Naive thymus-derived CD8-positive, alpha-beta T cell (primary cell): ENCODE measurements at regions not wholly inside any gene's neighbourhood (a gene's known extent, or its start where the extent isn't known, plus 50 kb on each side); places are given as distances from the start of the nearest gene placed in this dataset.

ENCODE experiments used
- ATAC-seq, 2 donors: fragments of 150-1000 bp; cut with Tn5 transposase in 1 of 2; sonication (Bioruptor Pico), chemical (Tn5 transposase) in 1 of 2; 1 replicate in 1 of 2; 2 replicates in 1 of 2; pipeline ENCODE4 v1.10.0; 2021; ENCODE audit warnings: mild to moderate bottlenecking in 2 of 2, moderate library complexity in 2 of 2
- POLR2A ChIA-PET: fragments of 350-600 bp; sonication (Branson Sonifier 250); formaldehyde crosslinking; loops from one replicate; lab custom pipeline; 2021; ENCODE audit warnings: antibody characterized with exemption; lab: Charles Lee
- DNase-seq, 10 donors: peaks; one replicate each; pipeline versions ENCODE4 v3.0.0 to v3.0.0-alpha.2; 2020 to 2022
- H3K27ac Mint-ChIP-seq, 10 donors: one replicate each; pipeline ENCODE4 v1.8.0; 2020 to 2022; ENCODE audit warnings: mild to moderate bottlenecking in 10 of 10, mixed read lengths in 10 of 10, moderate library complexity in 4 of 10, inconsistent platforms in 1 of 10
- H3K27me3 Mint-ChIP-seq, 5 donors: one replicate each; pipeline ENCODE4 v1.8.0; 2021 to 2022; ENCODE audit warnings: mixed read lengths in 5 of 5
- H3K36me3 Mint-ChIP-seq, 3 donors: one replicate each; pipeline ENCODE4 v1.8.0; 2020 to 2022; ENCODE audit warnings: mixed read lengths in 3 of 3, mild to moderate bottlenecking in 2 of 3, inconsistent platforms in 1 of 3
- H3K4me1 Mint-ChIP-seq, 4 donors: one replicate each; pipeline ENCODE4 v1.8.0; 2021 to 2022; ENCODE audit warnings: mixed read lengths in 4 of 4
- H3K4me3 Mint-ChIP-seq, 10 donors: one replicate each; pipeline ENCODE4 v1.8.0; 2020 to 2022; ENCODE audit warnings: mild to moderate bottlenecking in 10 of 10, mixed read lengths in 10 of 10, moderate library complexity in 6 of 10, inconsistent platforms in 1 of 10
- H3K9me3 Mint-ChIP-seq, 9 donors: one replicate each; pipeline ENCODE4 v1.8.0; 2020 to 2022; ENCODE audit warnings: mixed read lengths in 9 of 9, mild to moderate bottlenecking in 3 of 9, inconsistent platforms in 1 of 9, moderate library complexity in 1 of 9

- no peak for DNase-seq
Observed at GRCh38 chr17:33832262-33832661, 422.8 kb upstream of the CCL2 start.

GRCh38 chr17:33837281-33837680 is 417.8 kb upstream of the CCL2 start:
- no peak overlapping the region for H3K4me3 Mint-ChIP-seq
- DNase-seq (no peak), ATAC-seq (no peak)
- no peaks in the 10 kb centered on the region for H3K36me3 Mint-ChIP-seq
- H3K9me3 Mint-ChIP-seq, result peaks cover 0 to 2% (median 0%) of the 10 kb centered on the region in 9 donors
- POLR2A ChIA-PET, result no interaction called here
- H3K4me1 Mint-ChIP-seq, result no peaks in the 10 kb centered on the region
- H3K27me3 Mint-ChIP-seq, result peaks cover 4 to 37% (median 22%) of the 10 kb centered on the region in 5 donors
- H3K27ac Mint-ChIP-seq, result no peak overlapping the region

More at GRCh38 chr17:33832262-33832661, 422.8 kb upstream of the CCL2 start:
- H3K4me3 Mint-ChIP-seq, result no peak overlapping the region
- H3K4me1 Mint-ChIP-seq, result no peaks in the 10 kb centered on the region
- H3K9me3 Mint-ChIP-seq, result peaks cover 0 to 5% (median 0%) of the 10 kb centered on the region in 9 donors
- ATAC-seq, result no peak
- POLR2A ChIA-PET, result no interaction called here
- peaks cover 8 to 19% (median 12%) of the 10 kb centered on the region in 5 donors for H3K27me3 Mint-ChIP-seq
- no peaks in the 10 kb centered on the region for H3K36me3 Mint-ChIP-seq
- H3K27ac Mint-ChIP-seq, result no peak overlapping the region

GRCh38 chr17:33838281-33838680 is 416.8 kb upstream of the CCL2 start:
- ATAC-seq (no peak), DNase-seq (no peak)
- H3K4me1 Mint-ChIP-seq, result no peaks in the 10 kb centered on the region
- no peak overlapping the region for H3K4me3 Mint-ChIP-seq
- H3K27ac Mint-ChIP-seq, result no peak overlapping the region
- POLR2A ChIA-PET, result no interaction called here
- H3K27me3 Mint-ChIP-seq, result peaks cover 6 to 45% (median 26%) of the 10 kb centered on the region in 5 donors
- H3K36me3 Mint-ChIP-seq, result no peaks in the 10 kb centered on the region
- peaks cover 0 to 2% (median 0%) of the 10 kb centered on the region in 9 donors for H3K9me3 Mint-ChIP-seq

GRCh38 chr17:33847900-33848299 is 407.2 kb upstream of the CCL2 start:
- Mint-ChIP-seq H3K4me1 (no peaks in the 10 kb centered on the region), H3K9me3 (no peaks in the 10 kb centered on the region), H3K36me3 (no peaks in the 10 kb centered on the region), H3K4me3 (no peak overlapping the region), H3K27ac (no peak overlapping the region), H3K27me3 (peaks cover 3 to 23% (median 7%) of the 10 kb centered on the region in 5 donors)
- DNase-seq, result no peak
- POLR2A ChIA-PET, result no interaction called here
- no peak for ATAC-seq

GRCh38 chr17:33848433-33848832 is 406.7 kb upstream of the CCL2 start:
- no peak overlapping the region for H3K4me3 Mint-ChIP-seq
- H3K27ac Mint-ChIP-seq, result no peak overlapping the region
- ATAC-seq (no peak), DNase-seq (no peak)
- H3K27me3 Mint-ChIP-seq, result peaks cover 3 to 22% (median 7%) of the 10 kb centered on the region in 5 donors
- H3K9me3 Mint-ChIP-seq, result no peaks in the 10 kb centered on the region
- no peaks in the 10 kb centered on the region for H3K4me1 Mint-ChIP-seq
- no peaks in the 10 kb centered on the region for H3K36me3 Mint-ChIP-seq
- POLR2A ChIA-PET, result no interaction called here

GRCh38 chr17:33854596-33854995 is 400.5 kb upstream of the CCL2 start:
- Mint-ChIP-seq H3K4me1 (no peaks in the 10 kb centered on the region), H3K9me3 (peaks cover 0 to 11% (median 0%) of the 10 kb centered on the region in 9 donors), H3K27me3 (peaks cover 0 to 42% (median 32%) of the 10 kb centered on the region in 5 donors), H3K4me3 (no peak overlapping the region), H3K36me3 (no peaks in the 10 kb centered on the region), H3K27ac (no peak overlapping the region)
- DNase-seq (no peak), ATAC-seq (no peak)
- POLR2A ChIA-PET, result no interaction called here

GRCh38 chr17:33858121-33858520 is 397.0 kb upstream of the CCL2 start:
- peaks cover 0 to 42% (median 32%) of the 10 kb centered on the region in 5 donors for H3K27me3 Mint-ChIP-seq
- peaks cover 0 to 11% (median 0%) of the 10 kb centered on the region in 9 donors for H3K9me3 Mint-ChIP-seq
- POLR2A ChIA-PET, result no interaction called here
- no peak overlapping the region for H3K27ac Mint-ChIP-seq
- no peaks in the 10 kb centered on the region for H3K4me1 Mint-ChIP-seq
- no peak overlapping the region for H3K4me3 Mint-ChIP-seq
- ATAC-seq (no peak), DNase-seq (no peak)
- H3K36me3 Mint-ChIP-seq, result no peaks in the 10 kb centered on the region

GRCh38 chr17:33858682-33859081 is 396.4 kb upstream of the CCL2 start:
- POLR2A ChIA-PET, result no interaction called here
- no peak overlapping the region for H3K4me3 Mint-ChIP-seq
- H3K4me1 Mint-ChIP-seq, result no peaks in the 10 kb centered on the region
- H3K36me3 Mint-ChIP-seq, result no peaks in the 10 kb centered on the region
- DNase-seq, result no peak
- peaks cover 0 to 40% (median 30%) of the 10 kb centered on the region in 5 donors for H3K27me3 Mint-ChIP-seq
- no peak for ATAC-seq
- no peak overlapping the region for H3K27ac Mint-ChIP-seq
- H3K9me3 Mint-ChIP-seq, result peaks cover 0 to 11% (median 0%) of the 10 kb centered on the region in 9 donors

GRCh38 chr17:33862772-33863602 is 392.1 kb upstream of the CCL2 start:
- POLR2A ChIA-PET, result no interaction called here
- Mint-ChIP-seq H3K4me3 (no peak overlapping the region), H3K4me1 (no peaks in the 10 kb centered on the region), H3K27me3 (peaks cover 2 to 13% (median 8%) of the 10 kb centered on the region in 5 donors), H3K9me3 (no peaks in the 10 kb centered on the region), H3K36me3 (no peaks in the 10 kb centered on the region), H3K27ac (no peak overlapping the region)
- no peak for ATAC-seq
- no peak for DNase-seq

- no peaks in the 10 kb centered on the region for H3K36me3 Mint-ChIP-seq
- no peak overlapping the region for H3K4me3 Mint-ChIP-seq
- H3K27me3 Mint-ChIP-seq, result peaks cover 1 to 11% (median 7%) of the 10 kb centered on the region in 5 donors
- no peaks in the 10 kb centered on the region for H3K9me3 Mint-ChIP-seq
- POLR2A ChIA-PET, result no interaction called here
- no peaks in the 10 kb centered on the region for H3K4me1 Mint-ChIP-seq
- ATAC-seq, result no peak
- no peak overlapping the region for H3K27ac Mint-ChIP-seq
- no peak for DNase-seq
Observed at GRCh38 chr17:33864758-33865229, 390.3 kb upstream of the CCL2 start.

GRCh38 chr17:33868899-33869298 is 386.2 kb upstream of the CCL2 start:
- peaks cover 0 to 5% (median 0%) of the 10 kb centered on the region in 9 donors for H3K9me3 Mint-ChIP-seq
- H3K4me1 Mint-ChIP-seq, result no peaks in the 10 kb centered on the region
- no peak for ATAC-seq
- peaks cover 4 to 29% (median 22%) of the 10 kb centered on the region in 5 donors for H3K27me3 Mint-ChIP-seq
- H3K4me3 Mint-ChIP-seq, result no peak overlapping the region
- no peaks in the 10 kb centered on the region for H3K36me3 Mint-ChIP-seq
- POLR2A ChIA-PET, result no interaction called here
- H3K27ac Mint-ChIP-seq, result no peak overlapping the region
- no peak for DNase-seq

- Mint-ChIP-seq H3K4me3 (no peak overlapping the region), H3K27ac (peak overlapping the region in 1 of 10 donors; percentile 30), H3K9me3 (peaks cover 0 to 5% (median 0%) of the 10 kb centered on the region in 9 donors), H3K4me1 (no peaks in the 10 kb centered on the region), H3K36me3 (no peaks in the 10 kb centered on the region), H3K27me3 (peaks cover 8 to 48% (median 19%) of the 10 kb centered on the region in 5 donors)
- POLR2A ChIA-PET, result no interaction called here
- ATAC-seq, result no peak
- no peak for DNase-seq
Observed at GRCh38 chr17:33870936-33871335, 384.1 kb upstream of the CCL2 start.

GRCh38 chr17:33871720-33872540 is 383.2 kb upstream of the CCL2 start:
- no peak for ATAC-seq
- no peaks in the 10 kb centered on the region for H3K36me3 Mint-ChIP-seq
- H3K27me3 Mint-ChIP-seq, result peaks cover 8 to 53% (median 19%) of the 10 kb centered on the region in 5 donors
- no peak overlapping the region for H3K27ac Mint-ChIP-seq
- POLR2A ChIA-PET, result no interaction called here
- peaks cover 0 to 5% (median 0%) of the 10 kb centered on the region in 9 donors for H3K9me3 Mint-ChIP-seq
- DNase-seq, result no peak
- no peaks in the 10 kb centered on the region for H3K4me1 Mint-ChIP-seq
- no peak overlapping the region for H3K4me3 Mint-ChIP-seq
